ENCODE measurements at regions not wholly inside any gene's neighbourhood (a gene's known extent, or its start where the extent isn't known, plus 50 kb on each side); places are given as distances from the start of the nearest gene placed in this dataset.

DNA sequence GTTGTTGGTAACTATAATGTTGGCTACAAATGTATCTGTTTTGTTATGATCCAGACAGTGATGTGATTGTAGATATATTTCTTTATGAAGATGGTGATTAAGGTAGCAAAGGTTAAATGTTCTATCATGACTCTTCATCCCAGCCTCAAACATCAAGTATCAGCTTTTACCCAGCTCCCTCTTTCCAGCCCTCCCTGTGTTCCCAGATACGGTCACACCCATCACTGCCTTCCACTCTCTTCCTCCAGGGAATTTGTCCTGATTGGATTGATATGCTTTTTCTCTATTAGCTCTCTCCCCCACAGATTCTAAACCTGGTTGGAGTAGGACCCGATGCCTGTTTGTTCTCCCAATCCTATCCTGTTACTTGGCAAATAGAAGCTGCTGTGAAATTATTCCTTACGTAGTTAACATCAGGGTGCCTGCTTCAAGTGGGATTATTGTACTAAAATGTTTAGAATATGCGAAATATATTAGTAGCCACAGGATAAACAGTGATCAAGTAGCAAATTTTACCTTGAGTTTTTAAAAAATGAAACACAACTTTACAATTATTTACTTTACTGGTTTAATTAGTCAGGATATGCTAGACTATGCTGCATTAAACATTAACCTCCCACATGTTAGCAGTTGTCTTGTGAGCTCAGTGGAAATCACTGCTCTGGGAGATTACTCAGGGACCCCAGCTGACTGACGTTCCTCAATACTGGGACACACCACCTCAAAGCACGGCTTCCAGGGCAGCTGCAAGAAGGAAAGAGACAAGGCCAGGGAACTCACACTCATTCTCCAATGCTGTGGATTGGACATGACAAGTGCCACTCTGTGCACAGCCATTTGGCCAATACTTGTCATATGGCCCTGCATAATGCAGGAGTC, 165.3 kb downstream of the ALX1 start:
- TF ChIP-seq EP300 (IDR thresholded peaks at IDR 0.05), result no peak
- no peak for TF ChIP-seq CTCF (IDR thresholded peaks at IDR 0.05)
- no peak for TF ChIP-seq POLR2AphosphoS5 (IDR thresholded peaks at IDR 0.05)

Measured in esophagus muscularis mucosa (tissue), 4 donors.